ENCODE measurements at regions not wholly inside any gene's neighbourhood (a gene's known extent, or its start where the extent isn't known, plus 50 kb on each side); places are given as distances from the start of the nearest gene placed in this dataset.

GRCh38 chr10:20963056-20963455 is 65.9 kb upstream of the NEBL start:
- TF ChIP-seq CTCF (IDR thresholded peaks at IDR 0.05; ENCODE audit: extremely low read depth, missing control alignments): no peak
- no peak for DNase-seq (ENCODE audit: low spot score)

- no peak for DNase-seq (ENCODE audit: low spot score)
- no peak for TF ChIP-seq CTCF (IDR thresholded peaks at IDR 0.05; ENCODE audit: extremely low read depth, missing control alignments)
These were observed 65.1 kb upstream of the NEBL start for GRCh38 chr10:20962165-20962564.

GRCh38 chr10:20959242-20959641 is 62.1 kb upstream of the NEBL start:
- TF ChIP-seq CTCF (IDR thresholded peaks at IDR 0.05; ENCODE audit: extremely low read depth, missing control alignments): no peak
- no peak for DNase-seq (ENCODE audit: low spot score)

- DNase-seq (ENCODE audit: low spot score): no peak
- no peak for TF ChIP-seq CTCF (IDR thresholded peaks at IDR 0.05; ENCODE audit: extremely low read depth, missing control alignments)
These were observed 61.7 kb upstream of the NEBL start for GRCh38 chr10:20958764-20959163.

- no peak for DNase-seq (ENCODE audit: low spot score)
- no peak for TF ChIP-seq CTCF (IDR thresholded peaks at IDR 0.05; ENCODE audit: extremely low read depth, missing control alignments)
These were observed 61.1 kb upstream of the NEBL start for GRCh38 chr10:20958225-20958624.

GRCh38 chr10:20957744-20958143 is 60.6 kb upstream of the NEBL start:
- DNase-seq (ENCODE audit: low spot score): no peak
- no peak for TF ChIP-seq CTCF (IDR thresholded peaks at IDR 0.05; ENCODE audit: extremely low read depth, missing control alignments)

GRCh38 chr10:20956843-20957242 is 59.7 kb upstream of the NEBL start:
- DNase-seq (ENCODE audit: low spot score): no peak
- TF ChIP-seq CTCF (IDR thresholded peaks at IDR 0.05; ENCODE audit: extremely low read depth, missing control alignments): no peak

Data from GM20000 (cell line).